Smooth muscle cell (in vitro differentiated cells): ENCODE measurements at regions not wholly inside any gene's neighbourhood (a gene's known extent, or its start where the extent isn't known, plus 50 kb on each side); places are given as distances from the start of the nearest gene placed in this dataset.
A peak's percentile ranks its signal among the peaks of the same experiment; 100 is the strongest.

ENCODE experiments used
- DNase-seq: peaks from one replicate; lab custom pipeline; 2025; ENCODE audit not compliant: unreplicated experiment; lab: John Stamatoyannopoulos, UW
- H2AFZ ChIP-seq: fragments of 200-600 bp; sonication (generic); 2 replicates; pipeline ENCODE4 v1.6.0; 2016; ENCODE audit warnings: antibody characterized with exemption, low read depth, mild to moderate bottlenecking
- H3F3A ChIP-seq: fragments of 200-600 bp; sonication (generic); 2 replicates; pipeline ENCODE4 v1.6.0; 2017; ENCODE audit warnings: antibody characterized with exemption, low read depth
- H3K27ac ChIP-seq: fragments of 200-600 bp; sonication (generic); 2 replicates; pipeline ENCODE4 v1.5.1; 2016; ENCODE audit warnings: low read depth, mild to moderate bottlenecking
- H3K27me3 ChIP-seq: fragments of 200-600 bp; sonication (generic); 2 replicates; pipeline ENCODE4 v1.6.1; 2016; ENCODE audit warnings: low read depth, mild to moderate bottlenecking
- H3K36me3 ChIP-seq: fragments of 200-600 bp; sonication (generic); 2 replicates; pipeline ENCODE4 v1.5.1; 2016; ENCODE audit warnings: low read depth
- H3K4me1 ChIP-seq: fragments of 200-600 bp; sonication (generic); 2 replicates; pipeline ENCODE4 v1.5.1; 2016; ENCODE audit warnings: low read depth
- H3K4me2 ChIP-seq: fragments of 200-600 bp; sonication (generic); 2 replicates; pipeline ENCODE4 v1.6.0; 2016; ENCODE audit warnings: mild to moderate bottlenecking
- H3K4me3 ChIP-seq: fragments of 200-600 bp; sonication (generic); 2 replicates; pipeline ENCODE4 v1.5.1; 2016; ENCODE audit warnings: mild to moderate bottlenecking
- H3K79me2 ChIP-seq: fragments of 200-600 bp; sonication (generic); 2 replicates; pipeline ENCODE4 v1.6.0; 2016; ENCODE audit warnings: low read depth, mild to moderate bottlenecking
- H3K9ac ChIP-seq: fragments of 200-600 bp; sonication (generic); 2 replicates; pipeline ENCODE4 v1.6.0; 2016; ENCODE audit warnings: low read depth
- H3K9me3 ChIP-seq: fragments of 200-600 bp; sonication (generic); replicated peaks from 2 replicates; pipeline ENCODE4 v1.5.1; 2016; ENCODE audit warnings: low read depth
- H4K20me1 ChIP-seq: fragments of 200-600 bp; sonication (generic); 2 replicates; pipeline ENCODE4 v1.6.0; 2016; ENCODE audit warnings: low read depth
- CTCF ChIP-seq: fragments of 200-600 bp; sonication (generic); IDR thresholded peaks from 2 replicates; pipeline ENCODE4 v1.5.1; 2017; ENCODE audit warnings: borderline replicate concordance, mild to moderate bottlenecking, antibody characterized with exemption; ENCODE audit not compliant: insufficient read depth, poor library complexity, severe bottlenecking
- WGBS: methylation state at CpG from one replicate; pipeline ENCODE4 v1.1.7; 2016; ENCODE audit warnings: low lambda C conversion rate; 5-methylcytosine and 5-hydroxymethylcytosine counted together

- Histone ChIP-seq H3K4me3 (no peak overlapping the region), H3K36me3 (no peaks in the 10 kb centered on the region), H2AFZ (no peak overlapping the region), H3K27me3 (no peaks in the 10 kb centered on the region), H3K79me2 (no peaks in the 10 kb centered on the region), H3K4me2 (no peak overlapping the region), H3K27ac (no peak overlapping the region), H3K9ac (no peak overlapping the region), H3F3A (peaks cover 3% of the 10 kb centered on the region), H3K9me3 (no peaks in the 10 kb centered on the region), H3K4me1 (peaks cover 16% of the 10 kb centered on the region), H4K20me1 (no peaks in the 10 kb centered on the region)
- no peak for DNase-seq
- WGBS = 84% methylated on average over 5 of the region's 5 CpGs
- no peak for TF ChIP-seq CTCF
These were observed 92.8 kb upstream of the ZMIZ1 start for GRCh38 chr10:78975926-78976325.

- DNase-seq = no peak
- Histone ChIP-seq H3F3A (peaks cover 3% of the 10 kb centered on the region), H3K9me3 (no peaks in the 10 kb centered on the region), H3K4me3 (no peak overlapping the region), H2AFZ (no peak overlapping the region), H3K9ac (peak overlapping the region; percentile 39), H3K36me3 (no peaks in the 10 kb centered on the region), H3K27ac (peak overlapping the region; percentile 77), H4K20me1 (no peaks in the 10 kb centered on the region), H3K4me2 (peak overlapping the region; percentile 16), H3K79me2 (no peaks in the 10 kb centered on the region), H3K4me1 (peaks cover 16% of the 10 kb centered on the region), H3K27me3 (no peaks in the 10 kb centered on the region)
- 83% methylated on average over 13 of the region's 13 CpGs for WGBS
- TF ChIP-seq CTCF = no peak
These were observed 91.7 kb upstream of the ZMIZ1 start for GRCh38 chr10:78976825-78977755.

GRCh38 chr10:78979938-78980337, 88.8 kb upstream of the ZMIZ1 start:
- DNase-seq = no peak
- Histone ChIP-seq H2AFZ (no peak overlapping the region), H3K4me1 (peaks cover 3% of the 10 kb centered on the region), H3K4me2 (no peak overlapping the region), H3K79me2 (no peaks in the 10 kb centered on the region), H3F3A (peaks cover 3% of the 10 kb centered on the region), H4K20me1 (no peaks in the 10 kb centered on the region), H3K36me3 (no peaks in the 10 kb centered on the region), H3K4me3 (no peak overlapping the region), H3K27ac (no peak overlapping the region), H3K27me3 (no peaks in the 10 kb centered on the region), H3K9ac (no peak overlapping the region), H3K9me3 (no peaks in the 10 kb centered on the region)
- WGBS = 81% methylated on average over 7 of the region's 7 CpGs
- TF ChIP-seq CTCF = no peak
